C4-2B (cell line): ENCODE measurements at regions not wholly inside any gene's neighbourhood (a gene's known extent, or its start where the extent isn't known, plus 50 kb on each side); places are given as distances from the start of the nearest gene placed in this dataset.

Source experiments
- ZFX ChIP-seq: fragments of 450-650 bp; IDR thresholded peaks from 2 replicates; pipeline ENCODE4 v1.6.1; 2017
- TF ChIP-seq, protein P1 (sequence below): fragments of 450-650 bp; conservative IDR thresholded peaks from 2 replicates; pipeline ENCODE4 v1.5.1; 2017; ENCODE audit warnings: mild to moderate bottlenecking

DNA sequence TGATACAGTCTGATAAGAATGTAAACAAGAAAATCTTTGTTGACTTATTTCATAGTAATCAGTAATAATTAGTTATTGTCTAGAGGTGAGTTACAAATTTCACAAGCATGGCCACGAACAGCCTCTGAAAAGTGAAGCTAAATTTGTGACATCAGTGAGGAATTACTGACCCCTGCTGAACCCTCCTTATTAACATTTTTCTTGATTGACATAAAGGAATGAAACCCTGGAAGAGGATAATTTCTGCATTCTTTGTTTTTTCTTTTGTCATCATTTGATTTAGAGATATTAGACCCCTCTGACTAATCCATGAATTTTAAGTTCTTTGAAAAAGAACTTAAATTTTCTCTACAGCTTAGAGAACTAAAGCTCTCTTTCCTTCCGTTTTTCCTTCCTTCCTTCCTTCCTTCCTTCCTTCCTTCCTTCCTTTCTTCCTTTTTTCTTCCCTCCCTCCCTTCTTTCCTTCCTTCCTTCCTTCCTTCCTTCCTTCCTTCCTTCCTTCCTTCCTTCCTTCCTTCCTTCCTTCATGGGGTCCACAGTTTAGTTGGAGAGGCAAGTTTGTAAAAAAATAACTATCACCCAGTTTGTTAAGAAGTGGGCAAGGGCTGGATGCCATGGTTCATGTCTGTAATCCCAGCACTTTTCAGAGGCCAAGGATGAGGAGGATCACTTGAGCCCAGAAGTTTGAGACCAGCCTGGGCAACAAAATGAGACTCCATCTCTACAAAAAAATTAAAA is 387.0 kb downstream of the MTX2 start:
- TF ChIP-seq, protein P1, sequence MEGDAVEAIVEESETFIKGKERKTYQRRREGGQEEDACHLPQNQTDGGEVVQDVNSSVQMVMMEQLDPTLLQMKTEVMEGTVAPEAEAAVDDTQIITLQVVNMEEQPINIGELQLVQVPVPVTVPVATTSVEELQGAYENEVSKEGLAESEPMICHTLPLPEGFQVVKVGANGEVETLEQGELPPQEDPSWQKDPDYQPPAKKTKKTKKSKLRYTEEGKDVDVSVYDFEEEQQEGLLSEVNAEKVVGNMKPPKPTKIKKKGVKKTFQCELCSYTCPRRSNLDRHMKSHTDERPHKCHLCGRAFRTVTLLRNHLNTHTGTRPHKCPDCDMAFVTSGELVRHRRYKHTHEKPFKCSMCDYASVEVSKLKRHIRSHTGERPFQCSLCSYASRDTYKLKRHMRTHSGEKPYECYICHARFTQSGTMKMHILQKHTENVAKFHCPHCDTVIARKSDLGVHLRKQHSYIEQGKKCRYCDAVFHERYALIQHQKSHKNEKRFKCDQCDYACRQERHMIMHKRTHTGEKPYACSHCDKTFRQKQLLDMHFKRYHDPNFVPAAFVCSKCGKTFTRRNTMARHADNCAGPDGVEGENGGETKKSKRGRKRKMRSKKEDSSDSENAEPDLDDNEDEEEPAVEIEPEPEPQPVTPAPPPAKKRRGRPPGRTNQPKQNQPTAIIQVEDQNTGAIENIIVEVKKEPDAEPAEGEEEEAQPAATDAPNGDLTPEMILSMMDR, result no peak
- no peak for TF ChIP-seq ZFX
